M059J (cell line): ENCODE measurements at regions not wholly inside any gene's neighbourhood (a gene's known extent, or its start where the extent isn't known, plus 50 kb on each side); places are given as distances from the start of the nearest gene placed in this dataset.
A peak's percentile ranks its signal among the peaks of the same experiment; 100 is the strongest.

Source experiments
- DNase-seq: peaks from one replicate; pipeline ENCODE4 v3.0.0-alpha.2; 2012; ENCODE audit warnings: low read depth

GRCh38 chr7:50962962-50963374 is 180.3 kb upstream of the GRB10 start:
- peak; percentile 99 for DNase-seq

- peak; percentile 52 for DNase-seq
These were observed 179.7 kb upstream of the GRB10 start for GRCh38 chr7:50962281-50962883.

DNA sequence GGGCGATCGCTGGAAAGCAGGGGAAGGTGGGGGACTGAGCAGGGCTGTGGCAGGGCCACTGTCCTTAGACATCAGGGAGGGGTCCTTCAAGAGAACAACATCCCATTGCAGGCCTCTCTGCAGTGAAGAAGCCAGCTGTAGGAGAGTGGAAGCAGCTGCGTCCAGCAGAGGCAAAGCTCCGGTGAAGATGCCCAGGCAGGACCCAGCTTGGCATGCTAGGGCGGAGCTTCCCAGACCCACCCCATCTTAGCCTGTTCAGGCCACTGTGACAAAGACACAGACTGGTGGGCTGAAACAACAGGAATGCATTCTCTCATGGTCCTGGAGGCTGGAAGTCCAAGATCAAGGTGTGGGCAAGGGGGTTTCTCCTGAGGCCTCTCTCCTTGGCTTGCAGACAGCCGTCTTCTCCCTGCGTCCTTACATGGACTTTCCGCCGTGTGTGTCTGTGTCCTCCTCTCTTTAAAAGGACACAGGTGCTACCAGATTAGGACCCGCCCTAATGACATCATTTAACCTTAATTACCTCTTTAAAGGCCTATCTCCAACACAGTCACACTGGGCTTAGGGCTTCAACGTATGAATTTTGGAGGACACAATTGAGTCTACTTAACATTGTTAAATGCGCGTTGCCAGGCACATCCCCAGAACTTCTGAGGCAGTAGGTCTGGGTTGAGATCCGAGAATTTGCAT is 178.1 kb upstream of the GRB10 start:
- DNase-seq: no peak

GRCh38 chr7:50959991-50960390 is 177.3 kb upstream of the GRB10 start:
- no peak for DNase-seq

DNA sequence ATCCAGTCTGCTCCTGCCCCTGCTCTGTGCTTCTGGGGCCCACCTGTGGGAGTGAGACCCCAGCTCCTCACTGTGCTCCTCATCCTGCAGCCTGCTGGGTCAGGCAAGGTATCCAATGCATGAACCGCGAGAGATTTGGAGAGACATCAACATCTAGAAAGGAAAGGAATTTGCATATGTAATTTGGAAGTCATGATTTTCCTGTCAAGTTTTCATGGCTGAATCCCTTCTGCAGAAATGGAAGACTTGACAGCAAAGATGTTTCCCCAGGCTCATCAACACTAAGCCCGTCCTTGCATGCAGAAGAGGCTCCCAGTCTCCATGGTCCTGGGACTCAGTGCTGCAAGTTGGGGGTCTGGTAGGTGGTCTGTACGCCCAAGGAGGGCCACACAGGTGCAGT is 176.9 kb upstream of the GRB10 start:
- DNase-seq: no peak

GRCh38 chr7:50957855-50958254 is 175.2 kb upstream of the GRB10 start:
- no peak for DNase-seq

DNA sequence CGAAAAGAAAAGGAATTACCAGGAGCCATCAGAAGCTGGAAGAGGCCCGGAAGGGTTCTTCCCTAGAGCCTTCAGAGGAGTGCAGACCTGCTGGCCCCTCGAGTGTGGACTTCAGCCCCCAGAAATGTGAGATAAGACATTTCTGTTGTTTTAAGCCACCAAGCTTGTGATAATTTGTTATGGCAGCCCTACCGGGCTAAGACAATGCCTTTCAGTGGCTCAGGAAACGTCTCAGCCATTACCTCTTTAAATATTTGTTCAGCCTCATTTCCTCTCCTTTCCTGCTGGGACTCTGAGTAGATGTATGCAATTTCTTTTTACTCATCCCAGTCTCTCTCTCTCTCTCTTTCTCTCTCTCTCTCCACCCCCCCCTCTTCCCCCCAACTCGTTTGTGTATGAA is 174.7 kb upstream of the GRB10 start:
- DNase-seq: no peak

- DNase-seq: no peak
These were observed 173.9 kb upstream of the GRB10 start for GRCh38 chr7:50956522-50957155.

- DNase-seq: peak; percentile 46
These were observed 172.0 kb upstream of the GRB10 start for GRCh38 chr7:50954716-50955115.

GRCh38 chr7:50954245-50954644 is 171.5 kb upstream of the GRB10 start:
- no peak for DNase-seq

DNA sequence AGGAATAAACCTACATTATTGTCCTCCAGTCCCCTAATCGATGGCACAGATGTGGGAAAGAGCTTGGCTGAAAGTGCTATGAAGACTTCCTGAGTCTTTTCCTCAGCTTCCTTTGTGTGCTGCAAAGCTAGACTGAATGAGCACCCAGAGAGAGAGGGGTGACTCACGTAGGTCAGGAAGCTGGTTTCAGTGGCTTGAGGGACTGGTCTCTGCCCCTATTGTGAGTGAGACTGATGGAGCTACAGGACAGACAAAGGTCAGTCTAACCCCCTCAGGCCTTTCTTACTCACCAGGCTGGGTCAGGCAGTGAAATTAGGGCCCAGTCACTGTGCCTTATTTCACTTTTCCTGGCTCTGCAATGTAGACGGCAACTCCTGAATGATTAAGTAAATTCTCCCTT is 171.1 kb upstream of the GRB10 start:
- DNase-seq: peak; percentile 96

GRCh38 chr7:50953303-50953702 is 170.6 kb upstream of the GRB10 start:
- peak; percentile 38 for DNase-seq

- DNase-seq: no peak
These were observed 169.8 kb upstream of the GRB10 start for GRCh38 chr7:50952544-50952943.

- no peak for DNase-seq
These were observed 169.4 kb upstream of the GRB10 start for GRCh38 chr7:50952120-50952519.

GRCh38 chr7:50943482-50943881 is 160.8 kb upstream of the GRB10 start:
- DNase-seq: no peak

GRCh38 chr7:50941525-50941924 is 158.8 kb upstream of the GRB10 start:
- no peak for DNase-seq

DNA sequence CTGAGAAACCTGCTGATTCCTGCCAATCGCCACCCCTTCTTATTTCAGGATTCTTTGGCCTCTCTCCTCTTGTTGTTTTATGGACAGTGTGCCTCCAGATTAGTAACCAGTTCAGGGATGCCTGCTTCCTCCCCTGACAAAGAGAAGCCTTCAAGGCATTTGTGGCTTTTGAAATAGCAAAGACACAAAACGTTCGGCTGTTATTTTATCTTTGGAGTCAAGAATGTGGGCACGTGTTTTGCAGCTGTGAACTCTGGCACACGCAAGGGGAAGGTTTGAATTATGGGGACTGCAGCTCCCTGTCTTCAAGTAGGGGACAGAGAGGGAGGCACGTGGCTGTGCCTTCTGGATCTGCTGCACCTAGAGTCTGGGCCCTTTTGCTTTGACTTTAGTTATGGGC is 157.9 kb upstream of the GRB10 start:
- DNase-seq: peak; percentile 85

- DNase-seq: peak; percentile 59
These were observed 156.3 kb upstream of the GRB10 start for GRCh38 chr7:50939021-50939420.

GRCh38 chr7:50937727-50938126 is 155.0 kb upstream of the GRB10 start:
- DNase-seq: no peak

GRCh38 chr7:50926049-50926448 is 143.4 kb upstream of the GRB10 start:
- no peak for DNase-seq

- no peak for DNase-seq
These were observed 140.8 kb upstream of the GRB10 start for GRCh38 chr7:50923476-50923875.

DNA sequence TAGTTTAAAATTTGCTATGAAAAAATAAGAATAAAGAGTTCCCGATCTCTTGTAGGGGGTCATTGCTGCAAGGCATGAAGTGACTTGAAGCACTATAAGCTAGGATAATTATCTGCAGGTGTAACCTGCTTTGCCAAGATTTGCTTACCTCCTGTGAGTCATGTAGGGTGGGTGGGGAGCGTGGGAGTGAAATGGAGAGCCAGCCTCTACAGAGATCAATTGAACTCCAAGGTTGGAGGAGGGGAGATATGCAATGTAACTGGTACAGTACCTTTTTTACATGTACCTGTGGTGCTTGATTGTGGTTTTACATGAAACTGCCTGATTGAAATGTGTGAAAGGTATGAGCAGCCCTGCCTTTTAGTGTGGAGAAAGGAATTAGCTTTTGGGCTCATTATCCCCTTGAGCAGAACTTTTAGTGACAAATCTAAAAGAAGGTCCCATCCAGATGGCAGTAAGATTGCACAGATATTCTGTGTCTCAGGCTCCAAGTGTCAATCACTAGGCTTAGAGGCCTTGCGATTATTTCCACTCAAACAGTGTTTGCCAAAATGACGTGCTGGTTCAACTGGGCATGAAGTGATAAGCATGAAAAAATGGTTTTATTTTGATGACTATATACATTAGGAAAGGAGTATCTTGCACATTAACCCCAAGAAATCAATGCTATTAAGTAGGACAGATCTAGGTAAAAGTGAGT is 138.6 kb upstream of the GRB10 start:
- DNase-seq: no peak
